ENCODE measurements at regions not wholly inside any gene's neighbourhood (a gene's known extent, or its start where the extent isn't known, plus 50 kb on each side); places are given as distances from the start of the nearest gene placed in this dataset.

GRCh38 chr1:14369526-14370213 is 228.8 kb upstream of the KAZN start:
- no peaks in the 10 kb centered on the region for H3K36me3 ChIP-seq (replicated peaks; ENCODE audit: insufficient read depth, low read depth)
- TF ChIP-seq CTCF (IDR thresholded peaks at IDR 0.05; ENCODE audit: poor library complexity) (no peak), EZH2 (IDR thresholded peaks at IDR 0.05; ENCODE audit: borderline replicate concordance) (no peak), EZH2phosphoT487 (IDR thresholded peaks at IDR 0.05; ENCODE audit: low read depth, severe bottlenecking, unreplicated experiment) (no peak)
- H3K27ac ChIP-seq = no peak overlapping the region
- H3K27me3 ChIP-seq = peaks cover 6% of the 10 kb centered on the region
- no peaks in the 10 kb centered on the region for H3K79me2 ChIP-seq
- no peak overlapping the region for H3K4me2 ChIP-seq
- no peaks in the 10 kb centered on the region for H4K20me1 ChIP-seq (ENCODE audit: insufficient read depth, poor library complexity, severe bottlenecking)
- H2AFZ ChIP-seq = no peak overlapping the region
- no peak overlapping the region for H3K4me3 ChIP-seq
- H3K4me1 ChIP-seq (ENCODE audit: insufficient read depth) = peaks cover 12% of the 10 kb centered on the region
- H3K9me2 ChIP-seq (replicated peaks; ENCODE audit: insufficient read depth) = no peaks in the 10 kb centered on the region
- whole genome bisulfite sequencing (ENCODE audit: low lambda C conversion rate, missing lambda C conversion rate) = 37% methylated on average over 5 of the region's 5 CpGs
- H3K9me3 ChIP-seq (ENCODE audit: low read depth) = no peaks in the 10 kb centered on the region
- no peak for DNase-seq (ENCODE audit: low spot score)

GRCh38 chr1:14371771-14372497 is 226.6 kb upstream of the KAZN start:
- WGBS (ENCODE audit: low lambda C conversion rate, missing lambda C conversion rate) = 75% methylated on average over 6 of the region's 6 CpGs

GRCh38 chr1:14372526-14372925 is 226.0 kb upstream of the KAZN start:
- H3K27ac ChIP-seq = no peak overlapping the region
- H3K79me2 ChIP-seq = no peaks in the 10 kb centered on the region
- peaks cover 6% of the 10 kb centered on the region for H3K27me3 ChIP-seq
- H3K4me3 ChIP-seq = no peak overlapping the region
- no peaks in the 10 kb centered on the region for H4K20me1 ChIP-seq (ENCODE audit: insufficient read depth, poor library complexity, severe bottlenecking)
- H2AFZ ChIP-seq = no peak overlapping the region
- H3K4me1 ChIP-seq (ENCODE audit: insufficient read depth) = peaks cover 5% of the 10 kb centered on the region
- H3K9me3 ChIP-seq (ENCODE audit: low read depth) = no peaks in the 10 kb centered on the region
- H3K36me3 ChIP-seq (replicated peaks; ENCODE audit: insufficient read depth, low read depth) = no peaks in the 10 kb centered on the region
- TF ChIP-seq CTCF (IDR thresholded peaks at IDR 0.05; ENCODE audit: poor library complexity) (no peak), EZH2phosphoT487 (IDR thresholded peaks at IDR 0.05; ENCODE audit: low read depth, severe bottlenecking, unreplicated experiment) (no peak)
- no peaks in the 10 kb centered on the region for H3K9me2 ChIP-seq (replicated peaks; ENCODE audit: insufficient read depth)
- H3K4me2 ChIP-seq = no peak overlapping the region
- 97% methylated on average over 5 of the region's 5 CpGs for WGBS (ENCODE audit: low lambda C conversion rate, missing lambda C conversion rate)
- DNase-seq (ENCODE audit: low spot score) = no peak

More at GRCh38 chr1:14371771-14372497, 226.6 kb upstream of the KAZN start:
- H3K4me2 ChIP-seq = no peak overlapping the region
- H3K27ac ChIP-seq = no peak overlapping the region
- TF ChIP-seq EZH2phosphoT487 (IDR thresholded peaks at IDR 0.05; ENCODE audit: low read depth, severe bottlenecking, unreplicated experiment) (no peak), EZH2 (IDR thresholded peaks at IDR 0.05; ENCODE audit: borderline replicate concordance) (no peak), CTCF (IDR thresholded peaks at IDR 0.05; ENCODE audit: poor library complexity) (no peak)
- no peak for DNase-seq (ENCODE audit: low spot score)
- H3K9me3 ChIP-seq (ENCODE audit: low read depth) = no peaks in the 10 kb centered on the region
- no peaks in the 10 kb centered on the region for H4K20me1 ChIP-seq (ENCODE audit: insufficient read depth, poor library complexity, severe bottlenecking)
- no peaks in the 10 kb centered on the region for H3K79me2 ChIP-seq
- no peak overlapping the region for H3K4me3 ChIP-seq
- H2AFZ ChIP-seq = no peak overlapping the region
- H3K9me2 ChIP-seq (replicated peaks; ENCODE audit: insufficient read depth) = no peaks in the 10 kb centered on the region
- H3K36me3 ChIP-seq (replicated peaks; ENCODE audit: insufficient read depth, low read depth) = no peaks in the 10 kb centered on the region
- peaks cover 6% of the 10 kb centered on the region for H3K4me1 ChIP-seq (ENCODE audit: insufficient read depth)
- H3K27me3 ChIP-seq = peaks cover 6% of the 10 kb centered on the region

All from hepatocyte (in vitro differentiated cells).